PC-3 (cell line): ENCODE measurements at regions not wholly inside any gene's neighbourhood (a gene's known extent, or its start where the extent isn't known, plus 50 kb on each side); places are given as distances from the start of the nearest gene placed in this dataset.

Experiments
- CTCF ChIP-seq: fragments of 300-600 bp; sonication (generic); conservative IDR thresholded peaks from 2 replicates; pipeline ENCODE4 v1.5.1; 2017; ENCODE audit warnings: antibody characterized with exemption, low read depth, mild to moderate bottlenecking, low read length
- EZH2 ChIP-seq: fragments of 300-600 bp; sonication (generic); IDR thresholded peaks from one replicate; pipeline ENCODE4 v1.6.1; 2017; ENCODE audit warnings: antibody characterized with exemption, mild to moderate bottlenecking, low read length; ENCODE audit not compliant: unreplicated experiment
- EZH2phosphoT487 ChIP-seq: fragments of 300-600 bp; sonication (generic); IDR thresholded peaks from 2 replicates; pipeline ENCODE4 v1.6.1; 2018; ENCODE audit warnings: mild to moderate bottlenecking, antibody characterized with exemption, low read length, borderline replicate concordance

GRCh38 chr3:67783281-67784250, 129.2 kb upstream of the SUCLG2 start:
- TF ChIP-seq CTCF (no peak), EZH2 (no peak), EZH2phosphoT487 (no peak)
